Neural progenitor cell (in vitro differentiated cells): ENCODE measurements at regions not wholly inside any gene's neighbourhood (a gene's known extent, or its start where the extent isn't known, plus 50 kb on each side); places are given as distances from the start of the nearest gene placed in this dataset.

Experiments used
- DNase-seq: peaks from one replicate; pipeline ENCODE4 v3.0.0-alpha.2; 2016; ENCODE audit warnings: low spot score
- H2AFZ ChIP-seq: fragments of 200-600 bp; sonication (generic); replicated peaks from 2 replicates; pipeline ENCODE4 v1.6.1; 2016; ENCODE audit warnings: antibody characterized with exemption
- H3F3A ChIP-seq: fragments of 200-600 bp; sonication (generic); 2 replicates; pipeline ENCODE4 v1.6.1; 2016; ENCODE audit warnings: antibody characterized with exemption, low read depth
- H3K27ac ChIP-seq: fragments of 200-600 bp; sonication (generic); 2 replicates; pipeline ENCODE4 v1.5.1; 2016; ENCODE audit warnings: mild to moderate bottlenecking
- H3K27me3 ChIP-seq: fragments of 200-600 bp; sonication (generic); 2 replicates; pipeline ENCODE4 v1.6.1; 2016; ENCODE audit warnings: mild to moderate bottlenecking, moderate library complexity
- H3K36me3 ChIP-seq: fragments of 200-600 bp; sonication (generic); 2 replicates; pipeline ENCODE4 v1.5.1; 2016
- H3K4me1 ChIP-seq: fragments of 200-600 bp; sonication (generic); 2 replicates; pipeline ENCODE4 v1.6.1; 2016; ENCODE audit warnings: mixed run types
- H3K4me2 ChIP-seq: fragments of 200-600 bp; sonication (generic); 2 replicates; pipeline ENCODE4 v1.6.1; 2016
- H3K4me3 ChIP-seq: fragments of 200-600 bp; sonication (generic); 2 replicates; pipeline ENCODE4 v1.5.1; 2016
- H3K79me2 ChIP-seq: fragments of 200-600 bp; sonication (generic); 2 replicates; pipeline ENCODE4 v1.6.1; 2016; ENCODE audit warnings: low read depth
- H3K9ac ChIP-seq: fragments of 200-600 bp; sonication (generic); 2 replicates; pipeline ENCODE4 v1.6.1; 2016
- H3K9me3 ChIP-seq: fragments of 200-600 bp; sonication (generic); 2 replicates; pipeline ENCODE4 v1.5.1; 2016; ENCODE audit warnings: low read depth
- H4K20me1 ChIP-seq: fragments of 200-600 bp; sonication (generic); 2 replicates; pipeline ENCODE4 v1.6.1; 2016; ENCODE audit warnings: low read depth
- H3K27ac Mint-ChIP-seq: 3 replicates; pipeline ENCODE4 v1.8.0; 2021; ENCODE audit warnings: mixed read lengths
- H3K27me3 Mint-ChIP-seq: 2 replicates; pipeline ENCODE4 v1.8.0; 2022; ENCODE audit warnings: low read depth, mild to moderate bottlenecking, inconsistent platforms, moderate library complexity, mixed read lengths; ENCODE audit not compliant: insufficient read depth
- H3K36me3 Mint-ChIP-seq: 3 replicates; pipeline ENCODE4 v1.8.0; 2021; ENCODE audit warnings: mixed read lengths
- H3K4me1 Mint-ChIP-seq: 3 replicates; pipeline ENCODE4 v1.8.0; 2021; ENCODE audit warnings: mixed read lengths
- H3K4me3 Mint-ChIP-seq: 3 replicates; pipeline ENCODE4 v1.8.0; 2021; ENCODE audit warnings: mild to moderate bottlenecking, moderate library complexity, mixed read lengths
- H3K9me3 Mint-ChIP-seq: 3 replicates; pipeline ENCODE4 v1.8.0; 2020; ENCODE audit warnings: mixed read lengths
- EZH2 ChIP-seq: fragments of 200-600 bp; sonication (generic); IDR thresholded peaks from 2 replicates; pipeline ENCODE4 v1.6.1; 2017; ENCODE audit warnings: antibody characterized with exemption, mild to moderate bottlenecking, moderate library complexity
- EZH2phosphoT487 ChIP-seq: fragments of 200-600 bp; sonication (generic); IDR thresholded peaks from 2 replicates; pipeline ENCODE4 v1.6.1; 2017; ENCODE audit warnings: antibody characterized with exemption
- TF ChIP-seq, protein P1 (sequence below): fragments of 200-600 bp; sonication (generic); IDR thresholded peaks from 2 replicates; pipeline ENCODE4 v1.5.1; 2017; ENCODE audit warnings: antibody characterized with exemption, mild to moderate bottlenecking

DNA sequence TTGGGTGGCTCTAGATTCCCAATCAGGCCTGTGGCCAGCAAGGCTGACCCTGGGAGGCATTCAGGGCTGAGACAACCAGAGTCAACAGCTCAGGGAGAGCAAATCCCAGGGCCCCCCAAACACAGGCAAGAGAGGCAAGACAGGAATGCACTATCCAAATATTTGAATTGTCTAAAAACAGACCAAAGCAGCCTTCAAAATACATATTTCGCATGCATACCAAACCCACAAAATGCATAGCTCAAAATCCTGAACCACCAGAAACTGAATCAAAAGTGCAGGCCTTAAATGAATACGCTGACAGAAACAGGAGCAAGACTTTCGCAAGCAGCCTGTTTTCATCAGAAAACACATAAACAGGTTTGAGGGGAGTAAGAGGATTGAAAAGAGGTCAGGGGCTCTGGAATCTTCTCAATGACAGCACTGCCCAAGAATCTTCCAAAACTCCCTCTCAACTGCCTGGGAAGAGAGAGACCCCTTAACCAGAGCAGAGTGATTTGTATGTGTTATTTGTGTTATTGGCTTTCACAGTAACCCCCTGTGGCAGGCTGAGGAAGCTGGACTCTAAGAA is 213.6 kb upstream of the CDH5 start:
- Histone ChIP-seq H3K36me3 (no peaks in the 10 kb centered on the region), H3K4me1 (no peaks in the 10 kb centered on the region), H3K9ac (no peak overlapping the region), H3F3A (no peaks in the 10 kb centered on the region), H2AFZ (no peak overlapping the region), H3K4me3 (no peak overlapping the region), H3K79me2 (no peaks in the 10 kb centered on the region), H3K4me2 (no peak overlapping the region), H3K27me3 (no peaks in the 10 kb centered on the region), H3K27ac (no peak overlapping the region), H4K20me1 (no peaks in the 10 kb centered on the region), H3K9me3 (no peaks in the 10 kb centered on the region)
- TF ChIP-seq, protein P1, sequence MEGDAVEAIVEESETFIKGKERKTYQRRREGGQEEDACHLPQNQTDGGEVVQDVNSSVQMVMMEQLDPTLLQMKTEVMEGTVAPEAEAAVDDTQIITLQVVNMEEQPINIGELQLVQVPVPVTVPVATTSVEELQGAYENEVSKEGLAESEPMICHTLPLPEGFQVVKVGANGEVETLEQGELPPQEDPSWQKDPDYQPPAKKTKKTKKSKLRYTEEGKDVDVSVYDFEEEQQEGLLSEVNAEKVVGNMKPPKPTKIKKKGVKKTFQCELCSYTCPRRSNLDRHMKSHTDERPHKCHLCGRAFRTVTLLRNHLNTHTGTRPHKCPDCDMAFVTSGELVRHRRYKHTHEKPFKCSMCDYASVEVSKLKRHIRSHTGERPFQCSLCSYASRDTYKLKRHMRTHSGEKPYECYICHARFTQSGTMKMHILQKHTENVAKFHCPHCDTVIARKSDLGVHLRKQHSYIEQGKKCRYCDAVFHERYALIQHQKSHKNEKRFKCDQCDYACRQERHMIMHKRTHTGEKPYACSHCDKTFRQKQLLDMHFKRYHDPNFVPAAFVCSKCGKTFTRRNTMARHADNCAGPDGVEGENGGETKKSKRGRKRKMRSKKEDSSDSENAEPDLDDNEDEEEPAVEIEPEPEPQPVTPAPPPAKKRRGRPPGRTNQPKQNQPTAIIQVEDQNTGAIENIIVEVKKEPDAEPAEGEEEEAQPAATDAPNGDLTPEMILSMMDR, result no peak
- no peaks in the 10 kb centered on the region for H3K9me3 Mint-ChIP-seq
- peaks cover 12% of the 10 kb centered on the region for H3K27me3 Mint-ChIP-seq
- H3K36me3 Mint-ChIP-seq, result no peaks in the 10 kb centered on the region
- peaks cover 3% of the 10 kb centered on the region for H3K4me1 Mint-ChIP-seq
- no peak overlapping the region for H3K4me3 Mint-ChIP-seq
- no peak for DNase-seq
- H3K27ac Mint-ChIP-seq, result no peak overlapping the region

- no peak overlapping the region for H3K4me3 ChIP-seq
- H3K36me3 ChIP-seq, result no peaks in the 10 kb centered on the region
- H3K27ac ChIP-seq, result no peak overlapping the region
- no peak overlapping the region for H3K9ac ChIP-seq
- no peaks in the 10 kb centered on the region for H3K27me3 ChIP-seq
- H3K4me1 ChIP-seq, result no peaks in the 10 kb centered on the region
- H3K27me3 Mint-ChIP-seq, result peaks cover 12% of the 10 kb centered on the region
- no peak for DNase-seq
- peaks cover 3% of the 10 kb centered on the region for H3K4me1 Mint-ChIP-seq
- H3K4me2 ChIP-seq, result no peak overlapping the region
- H3K79me2 ChIP-seq, result no peaks in the 10 kb centered on the region
- H3K27ac Mint-ChIP-seq, result no peak overlapping the region
- no peaks in the 10 kb centered on the region for H3K36me3 Mint-ChIP-seq
- H3F3A ChIP-seq, result no peaks in the 10 kb centered on the region
- TF ChIP-seq EZH2phosphoT487, result no peak
- TF ChIP-seq EZH2, result no peak
- TF ChIP-seq, protein P1, result no peak
- H3K4me3 Mint-ChIP-seq, result no peak overlapping the region
- no peak overlapping the region for H2AFZ ChIP-seq
- H3K9me3 ChIP-seq, result no peaks in the 10 kb centered on the region
- no peaks in the 10 kb centered on the region for H3K9me3 Mint-ChIP-seq
- no peaks in the 10 kb centered on the region for H4K20me1 ChIP-seq
Observed at GRCh38 chr16:66152181-66152580, 214.3 kb upstream of the CDH5 start.

GRCh38 chr16:66150698-66151482 is 215.6 kb upstream of the CDH5 start:
- no peak overlapping the region for H3K27ac Mint-ChIP-seq
- no peak overlapping the region for H2AFZ ChIP-seq

More at GRCh38 chr16:66150698-66151482, 215.6 kb upstream of the CDH5 start:
- no peaks in the 10 kb centered on the region for H3K9me3 Mint-ChIP-seq
- H3K9me3 ChIP-seq, result no peaks in the 10 kb centered on the region
- no peak overlapping the region for H3K27ac ChIP-seq
- H3K4me3 ChIP-seq, result no peak overlapping the region
- no peaks in the 10 kb centered on the region for H3K4me1 ChIP-seq
- no peaks in the 10 kb centered on the region for H3F3A ChIP-seq
- H3K27me3 Mint-ChIP-seq, result peaks cover 14% of the 10 kb centered on the region
- H3K36me3 ChIP-seq, result no peaks in the 10 kb centered on the region
- H3K27me3 ChIP-seq, result no peaks in the 10 kb centered on the region
- no peaks in the 10 kb centered on the region for H4K20me1 ChIP-seq
- no peak overlapping the region for H3K4me2 ChIP-seq
- H3K79me2 ChIP-seq, result no peaks in the 10 kb centered on the region
- no peak overlapping the region for H3K9ac ChIP-seq
- no peak overlapping the region for H3K4me3 Mint-ChIP-seq
- DNase-seq, result no peak
- TF ChIP-seq EZH2 (no peak), EZH2phosphoT487 (no peak)
- TF ChIP-seq, protein P1, result no peak
- H3K4me1 Mint-ChIP-seq, result peaks cover 3% of the 10 kb centered on the region
- H3K36me3 Mint-ChIP-seq, result no peaks in the 10 kb centered on the region
